GM12873 (cell line): ENCODE measurements at regions not wholly inside any gene's neighbourhood (a gene's known extent, or its start where the extent isn't known, plus 50 kb on each side); places are given as distances from the start of the nearest gene placed in this dataset.

ENCODE experiments used
- CTCF ChIP-seq: IDR thresholded peaks from 2 replicates; pipeline ENCODE4 v1.5.1; 2012; ENCODE audit warnings: low read depth, mild to moderate bottlenecking, moderate library complexity, low read length, control low read depth; ENCODE audit not compliant: insufficient read depth; ENCODE audit errors: missing control alignments

GRCh38 chr7:13414181-13414580 lies 575.3 kb downstream of the ETV1 start:
- no peak for TF ChIP-seq CTCF

GRCh38 chr7:13414661-13415107 lies 574.8 kb downstream of the ETV1 start:
- no peak for TF ChIP-seq CTCF

- no peak for TF ChIP-seq CTCF
These were observed 573.4 kb downstream of the ETV1 start for GRCh38 chr7:13416071-13416470.

DNA sequence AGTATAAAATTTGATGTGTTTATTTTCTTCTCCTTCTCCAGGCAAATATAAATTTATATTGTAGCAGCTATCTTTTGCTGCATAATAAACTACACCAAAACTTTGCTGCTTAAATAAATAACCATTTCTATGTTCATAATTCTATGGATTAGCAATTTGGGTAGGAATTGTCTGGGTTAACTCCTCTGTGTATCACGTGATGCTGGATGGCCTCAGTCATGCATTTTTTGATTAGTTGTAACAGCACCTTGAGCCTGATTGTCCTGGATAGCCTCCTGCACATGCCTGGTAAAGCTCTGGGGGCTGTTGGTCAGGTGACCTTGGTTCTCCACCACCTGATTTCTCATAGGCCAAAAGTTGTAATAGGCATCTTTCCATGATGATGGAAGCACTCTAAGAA lies 572.9 kb downstream of the ETV1 start:
- TF ChIP-seq CTCF = no peak

GRCh38 chr7:13420726-13421125 lies 568.7 kb downstream of the ETV1 start:
- TF ChIP-seq CTCF = no peak

DNA sequence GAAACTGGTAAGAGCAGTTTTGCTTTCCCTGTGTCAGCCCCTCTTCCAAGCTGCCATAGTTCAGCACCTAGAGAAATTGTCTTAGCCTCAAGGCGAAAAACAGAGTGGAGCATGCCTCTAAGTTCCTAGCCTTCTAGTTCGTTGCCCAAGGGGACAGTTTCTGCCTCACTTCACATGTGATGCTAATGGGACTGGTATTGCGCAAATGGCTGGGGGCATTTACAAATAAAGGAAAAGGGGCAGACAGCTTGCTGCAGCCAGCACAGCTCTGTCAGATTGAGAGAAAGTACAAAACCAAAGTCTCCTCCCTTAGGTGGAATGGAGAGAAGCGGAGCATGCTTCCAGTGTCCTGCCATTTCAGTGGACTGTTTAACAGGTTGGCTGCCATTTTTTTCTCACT lies 567.7 kb downstream of the ETV1 start:
- no peak for TF ChIP-seq CTCF

DNA sequence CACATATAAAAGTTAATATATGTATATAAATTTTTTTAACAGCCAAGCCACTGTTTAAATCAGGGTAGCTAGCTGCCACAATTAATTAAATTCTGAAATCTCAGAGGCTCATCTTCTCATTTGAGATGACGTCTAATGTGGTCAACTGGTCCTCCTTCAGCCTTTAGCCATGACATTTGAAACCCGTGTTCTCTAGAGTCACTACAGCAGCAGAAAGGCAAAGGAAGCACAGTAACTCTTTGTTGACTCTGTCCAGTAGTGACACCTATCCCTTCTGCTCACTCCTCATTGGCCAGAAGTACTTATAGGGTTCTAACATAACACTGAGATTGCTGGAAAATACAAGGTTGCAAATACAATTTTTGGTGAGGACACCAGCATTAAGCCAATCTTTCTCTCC lies 555.5 kb downstream of the ETV1 start:
- TF ChIP-seq CTCF = no peak
